Liver (tissue), 3 donors: ENCODE measurements at regions not wholly inside any gene's neighbourhood (a gene's known extent, or its start where the extent isn't known, plus 50 kb on each side); places are given as distances from the start of the nearest gene placed in this dataset.

Experiments
- CTCF ChIP-seq: fragments of 150-350 bp; IDR thresholded peaks from 2 replicates; pipeline ENCODE4 v1.5.1; 2017; ENCODE audit warnings: improper control_type of control experiment, low read depth, low read length; ENCODE audit not compliant: missing input control
- EGR1 ChIP-seq, 2 donors: IDR thresholded peaks; 2 replicates each; pipeline ENCODE4 v1.6.1; 2016 to 2018; ENCODE audit warnings: antibody characterized with exemption in 2 of 2, low read depth in 2 of 2
- RAD21 ChIP-seq, 2 donors: IDR thresholded peaks; 2 replicates each; pipeline ENCODE4 v1.6.1; 2016; ENCODE audit warnings: antibody characterized with exemption in 2 of 2, mild to moderate bottlenecking in 2 of 2
- donor health status: healthy.
- donor health status: healthy.

- no peak for TF ChIP-seq CTCF
- TF ChIP-seq RAD21 (IDR thresholded peaks at IDR 0.05): peak; percentile 37 to 63
- no peak for TF ChIP-seq EGR1 (IDR thresholded peaks at IDR 0.05; ENCODE audit: low read depth in 2 of 2)
Observed at GRCh38 chr6:44001318-44002066, 125.8 kb downstream of the MRPL14 start.
